ENCODE measurements at regions not wholly inside any gene's neighbourhood (a gene's known extent, or its start where the extent isn't known, plus 50 kb on each side); places are given as distances from the start of the nearest gene placed in this dataset.
"Not testable (repeated sequence)": the region's sequence is repeated elsewhere in the genome, so short reads cannot be mapped to it uniquely, and the experiment has no call there.

DNA sequence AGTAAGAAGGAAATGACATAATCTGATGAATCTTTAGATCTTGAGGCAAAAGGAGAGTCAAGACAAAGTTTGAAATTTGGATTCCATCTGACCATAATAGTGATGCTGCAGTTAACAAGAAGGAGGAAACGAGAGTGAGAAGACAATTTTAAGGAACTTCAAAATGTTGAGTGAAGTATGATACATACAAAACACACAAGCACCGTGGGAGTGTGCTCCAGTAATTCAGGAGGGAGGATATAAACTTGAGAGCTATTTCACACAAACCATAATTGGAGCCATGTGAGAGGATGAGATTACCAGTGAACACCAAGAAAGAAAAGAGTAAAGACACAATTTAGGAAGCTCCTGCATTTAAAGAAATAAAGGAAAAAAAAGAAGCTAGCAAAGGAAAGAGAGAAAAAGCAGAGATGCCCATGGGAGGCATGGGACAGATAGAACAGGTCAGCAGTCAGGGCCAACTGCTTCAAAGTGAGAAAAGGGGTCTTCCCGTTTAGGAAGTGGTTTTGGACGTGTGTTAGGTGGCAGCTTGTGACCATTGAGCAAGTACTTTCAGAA lies 150.7 kb upstream of the SLC7A11 start:
- no peak for DNase-seq (ENCODE audit: low read depth, low spot score)
- no peak overlapping the region for H3K27ac ChIP-seq

- DNase-seq (ENCODE audit: low read depth, low spot score), result no peak
- H3K27ac ChIP-seq, result no peak overlapping the region
Measured at GRCh38 chr4:138389976-138390685, 148.0 kb upstream of the SLC7A11 start.

GRCh38 chr4:138374947-138375346 lies 132.8 kb upstream of the SLC7A11 start:
- no peak overlapping the region for H3K27ac ChIP-seq
- DNase-seq (ENCODE audit: low read depth, low spot score), result no peak

DNA sequence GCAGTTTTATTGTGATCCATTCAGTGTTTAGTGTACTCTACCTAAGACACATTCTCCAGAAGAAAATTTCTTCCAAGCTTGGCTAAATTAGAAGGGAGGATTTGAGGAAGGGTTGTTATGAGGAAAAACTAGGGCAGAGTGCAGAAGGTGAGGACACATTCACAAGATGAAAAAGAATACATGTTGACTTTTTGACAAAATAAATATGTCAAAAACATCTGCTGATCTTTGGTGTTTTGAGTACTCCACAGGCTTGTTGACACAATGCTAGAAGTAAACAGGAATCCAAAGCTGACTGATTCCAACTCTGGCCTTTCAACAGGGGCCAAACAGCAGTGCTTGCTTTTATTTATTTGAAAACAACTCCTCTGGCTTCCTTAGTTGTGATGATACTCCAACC lies 125.8 kb upstream of the SLC7A11 start:
- DNase-seq (ENCODE audit: low read depth, low spot score), result no peak
- no peak overlapping the region for H3K27ac ChIP-seq

DNA sequence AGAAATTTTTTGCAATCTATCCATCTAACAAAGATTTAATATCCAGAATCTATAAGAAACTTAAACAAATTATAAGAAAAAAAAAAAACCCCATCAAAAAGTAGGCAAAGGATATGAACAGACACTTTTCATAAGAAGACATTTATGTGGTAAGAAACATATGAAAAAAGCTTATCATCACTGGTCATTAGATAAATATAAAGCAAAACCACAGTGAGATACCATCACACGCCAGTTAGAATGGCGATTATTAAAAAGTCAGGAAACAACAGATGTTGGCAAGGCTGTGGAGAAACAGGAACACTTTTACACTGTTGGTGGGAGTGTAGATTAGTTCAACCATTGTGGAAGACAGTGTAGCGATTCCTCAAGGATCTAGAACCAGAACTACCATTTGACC lies 110.3 kb upstream of the SLC7A11 start:
- DNase-seq (ENCODE audit: low read depth, low spot score); H3K27ac ChIP-seq: not testable (repeated sequence)

GRCh38 chr4:138348055-138348454 lies 105.9 kb upstream of the SLC7A11 start:
- DNase-seq (ENCODE audit: low read depth, low spot score), result peak; percentile 43
- peak overlapping the region; percentile 69 for H3K27ac ChIP-seq

DNA sequence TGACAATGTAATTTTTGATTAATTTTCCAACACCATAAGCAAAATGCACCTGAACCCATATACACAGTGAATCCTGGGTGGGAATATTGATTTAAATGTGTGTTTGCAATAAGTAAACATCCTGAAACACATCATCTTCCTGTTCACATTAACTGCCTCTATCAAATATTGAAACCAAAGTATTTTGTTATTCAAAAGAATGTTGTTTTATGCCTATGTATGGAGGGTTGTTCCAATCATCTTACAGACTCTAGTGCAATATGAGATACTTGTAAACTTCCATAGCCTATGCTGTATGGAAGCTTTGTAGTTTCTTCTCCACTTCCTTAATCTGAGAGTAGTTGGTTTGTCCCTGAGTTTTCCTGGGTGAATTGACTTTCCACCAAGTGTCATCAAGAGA lies 105.4 kb upstream of the SLC7A11 start:
- H3K27ac ChIP-seq, result peak overlapping the region; percentile 69

GRCh38 chr4:138344851-138345250 lies 102.7 kb upstream of the SLC7A11 start:
- no peak for DNase-seq (ENCODE audit: low read depth, low spot score)
- H3K27ac ChIP-seq, result no peak overlapping the region

More for the DNA sequence above, 105.4 kb upstream of the SLC7A11 start:
- no peak for DNase-seq (ENCODE audit: low read depth, low spot score)

GRCh38 chr4:138344054-138344453 lies 101.9 kb upstream of the SLC7A11 start:
- no peak overlapping the region for H3K27ac ChIP-seq
- DNase-seq (ENCODE audit: low read depth, low spot score), result no peak

DNA sequence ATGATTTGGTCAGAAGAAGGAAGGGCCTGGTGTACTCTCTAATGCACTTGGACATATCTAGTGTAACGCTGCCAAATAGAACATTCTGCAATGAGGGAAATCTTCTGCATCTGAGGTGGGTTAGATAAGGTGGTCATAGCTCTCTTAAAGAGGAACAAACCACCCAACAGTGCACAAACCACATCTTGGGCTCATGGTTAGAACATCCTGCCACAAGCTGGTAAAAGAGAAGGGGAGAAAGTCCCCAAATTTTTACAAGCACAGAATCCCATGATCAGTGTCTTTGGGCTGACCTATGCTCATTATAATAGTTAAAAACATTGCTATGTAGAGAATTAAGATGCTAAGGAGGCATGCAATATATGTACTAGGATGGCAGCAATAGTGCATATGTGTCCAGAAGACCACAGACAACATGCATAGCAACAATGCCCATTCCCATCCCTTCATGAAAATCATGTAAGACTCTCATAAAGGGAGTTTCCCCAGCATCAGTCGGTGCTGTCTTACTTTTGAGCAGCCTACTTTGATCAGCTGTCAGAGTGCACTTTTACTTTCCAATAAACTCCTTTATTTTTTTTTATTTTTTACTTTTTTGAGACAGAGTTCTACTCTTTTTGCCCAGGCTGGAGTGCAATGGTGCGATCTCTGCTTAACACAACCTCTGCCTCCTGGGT lies 99.7 kb upstream of the SLC7A11 start:
- no peak overlapping the region for H3K27ac ChIP-seq
- no peak for DNase-seq (ENCODE audit: low read depth, low spot score)

DNA sequence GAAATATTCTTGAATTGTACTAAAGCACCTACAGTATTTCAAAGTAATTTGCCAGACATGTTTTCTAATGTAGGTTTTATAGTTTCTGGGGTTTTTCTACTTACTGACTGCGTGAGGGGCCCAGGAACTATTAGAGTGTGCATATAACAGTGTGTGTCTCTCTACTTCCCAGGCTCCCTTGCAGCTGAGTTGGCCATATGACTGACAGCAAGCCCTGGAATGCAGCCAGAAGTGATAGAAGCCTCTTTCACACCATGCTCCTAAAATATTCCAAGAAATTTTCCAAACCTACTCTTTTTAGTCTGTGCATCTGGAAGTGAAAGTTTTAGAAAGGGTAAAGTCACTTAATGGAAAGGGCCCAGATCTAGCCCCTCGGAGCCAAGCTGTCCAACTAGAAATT lies 96.7 kb upstream of the SLC7A11 start:
- no peak for DNase-seq (ENCODE audit: low read depth, low spot score)
- no peak overlapping the region for H3K27ac ChIP-seq

DNA sequence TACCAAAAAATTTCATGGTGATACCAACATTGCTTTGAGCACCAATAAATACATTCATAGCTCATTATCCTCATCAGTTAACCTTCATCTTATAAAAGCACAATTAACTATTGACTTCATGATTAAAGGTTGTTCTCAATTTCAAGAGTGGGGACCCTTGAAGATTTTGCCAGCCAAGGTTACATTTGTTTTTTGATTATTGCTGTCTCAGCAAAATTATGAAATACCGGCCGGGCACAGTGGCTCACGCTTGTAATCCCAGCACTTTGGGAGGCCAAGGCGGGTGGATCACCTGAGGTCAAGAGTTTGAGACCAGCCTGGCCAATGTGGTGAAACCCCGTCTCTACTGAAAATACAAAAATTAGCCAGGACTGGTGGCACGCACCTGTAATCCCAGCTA lies 96.1 kb upstream of the SLC7A11 start:
- not testable (repeated sequence) for DNase-seq (ENCODE audit: low read depth, low spot score); H3K27ac ChIP-seq

DNA sequence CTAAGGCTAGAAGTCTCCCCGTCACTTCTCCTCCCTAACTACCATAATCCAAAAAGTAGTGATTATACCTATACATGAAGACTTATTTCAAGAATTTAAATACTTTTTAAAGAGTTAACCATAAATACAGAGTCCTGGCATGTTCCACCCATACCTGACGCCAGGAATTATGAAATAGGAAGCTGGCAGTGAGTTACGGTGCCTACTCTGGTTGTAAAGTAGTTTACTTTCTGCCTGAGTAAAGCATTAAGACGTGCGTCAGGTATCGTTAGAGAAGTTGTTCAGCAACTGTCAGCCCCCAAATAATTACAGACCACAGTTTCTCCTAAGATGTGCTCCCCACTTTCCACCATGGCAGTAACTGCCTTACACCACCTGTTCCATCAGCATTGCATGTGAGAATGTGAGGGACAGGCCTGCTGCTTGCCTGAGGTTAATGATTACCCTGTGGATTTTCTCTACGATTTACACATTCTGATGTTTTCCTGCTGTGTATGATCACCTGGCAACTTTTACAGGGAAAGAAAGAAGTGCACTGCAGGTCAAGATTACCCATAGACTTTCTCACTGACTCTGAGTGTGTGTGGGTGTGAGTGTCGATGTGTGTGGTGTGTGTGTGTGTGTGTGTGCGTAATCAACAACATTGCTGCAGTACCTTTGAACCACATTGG lies 92.3 kb upstream of the SLC7A11 start:
- H3K27ac ChIP-seq, result peak overlapping the region; percentile 14
- DNase-seq (ENCODE audit: low read depth, low spot score), result no peak

- not testable (repeated sequence) for DNase-seq (ENCODE audit: low read depth, low spot score); H3K27ac ChIP-seq
Measured at GRCh38 chr4:138332415-138332814, 90.3 kb upstream of the SLC7A11 start.

GRCh38 chr4:138330531-138330930 lies 88.4 kb upstream of the SLC7A11 start:
- no peak for DNase-seq (ENCODE audit: low read depth, low spot score)
- no peak overlapping the region for H3K27ac ChIP-seq

DNA sequence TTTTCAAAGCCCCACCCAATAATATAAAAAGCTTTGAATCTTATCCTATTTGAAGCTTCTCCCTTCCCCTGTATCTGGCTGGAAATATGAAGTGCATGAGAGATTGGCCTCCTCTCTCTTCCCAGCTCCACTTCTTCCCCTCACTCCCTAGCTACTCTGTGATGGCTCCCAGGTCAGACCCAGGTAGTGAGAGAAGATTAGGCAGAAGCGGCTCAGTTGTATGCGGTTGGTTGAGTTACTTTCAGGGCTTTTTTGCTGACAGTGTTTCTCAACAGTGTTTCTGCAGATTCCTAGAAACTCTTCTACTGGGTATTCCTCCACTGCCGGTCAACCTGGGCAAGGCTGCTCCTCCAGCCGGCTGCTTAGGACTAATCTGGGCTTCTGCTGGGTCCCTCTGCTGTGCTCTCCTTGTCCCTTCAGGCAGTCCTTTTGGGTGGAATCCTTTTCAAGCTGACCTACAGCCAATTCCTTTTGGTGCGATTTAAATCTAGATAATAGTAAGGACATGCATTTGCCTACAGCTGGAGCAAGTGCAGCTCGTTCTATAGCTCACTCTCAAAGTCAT lies 87.4 kb upstream of the SLC7A11 start:
- no peak for DNase-seq (ENCODE audit: low read depth, low spot score)
- no peak overlapping the region for H3K27ac ChIP-seq

- DNase-seq (ENCODE audit: low read depth, low spot score), result no peak
- no peak overlapping the region for H3K27ac ChIP-seq
Measured at GRCh38 chr4:138327338-138327737, 85.2 kb upstream of the SLC7A11 start.

DNA sequence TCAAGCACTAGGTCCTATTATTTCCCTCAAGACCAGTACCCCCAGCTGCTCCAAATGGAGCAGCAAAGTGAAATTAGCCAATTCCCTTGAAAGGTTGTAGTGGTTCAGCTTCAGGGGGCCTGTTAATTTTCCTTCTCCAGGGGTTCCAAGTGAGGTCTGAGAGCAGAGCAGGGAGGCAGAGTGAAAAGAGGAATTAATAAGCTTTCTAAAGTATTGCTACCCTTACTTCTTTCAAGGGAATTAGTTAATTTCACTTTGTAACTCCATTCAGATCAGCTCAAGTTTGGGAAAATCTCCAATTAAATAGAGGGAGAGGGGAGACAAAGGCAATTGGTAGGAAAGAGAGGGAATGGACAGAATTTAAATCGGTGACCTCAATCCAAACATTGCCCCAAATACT lies 78.7 kb upstream of the SLC7A11 start:
- H3K27ac ChIP-seq, result no peak overlapping the region
- no peak for DNase-seq (ENCODE audit: low read depth, low spot score)

DNA sequence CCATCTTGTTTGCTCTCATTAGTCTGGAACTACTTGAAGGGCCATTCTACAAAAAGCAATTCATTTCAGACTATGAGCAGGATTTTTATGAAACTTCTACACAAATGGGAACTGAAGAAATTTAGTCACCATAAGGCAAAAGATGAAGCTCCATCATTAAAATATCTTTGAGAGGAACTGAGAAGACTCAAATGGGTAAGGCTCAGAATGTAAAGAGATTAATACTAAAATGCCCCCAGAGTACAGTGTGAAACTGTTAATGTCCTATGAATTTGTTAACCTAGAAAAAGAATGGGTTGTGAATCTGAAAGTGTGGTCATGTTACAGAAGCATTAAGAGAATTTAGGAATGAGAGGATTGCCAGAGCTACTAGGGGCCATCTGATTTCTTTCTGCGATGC lies 77.9 kb upstream of the SLC7A11 start:
- no peak overlapping the region for H3K27ac ChIP-seq
- DNase-seq (ENCODE audit: low read depth, low spot score), result no peak

GRCh38 chr4:138317175-138317748 lies 75.1 kb upstream of the SLC7A11 start:
- no peak overlapping the region for H3K27ac ChIP-seq
- no peak for DNase-seq (ENCODE audit: low read depth, low spot score)

DNA sequence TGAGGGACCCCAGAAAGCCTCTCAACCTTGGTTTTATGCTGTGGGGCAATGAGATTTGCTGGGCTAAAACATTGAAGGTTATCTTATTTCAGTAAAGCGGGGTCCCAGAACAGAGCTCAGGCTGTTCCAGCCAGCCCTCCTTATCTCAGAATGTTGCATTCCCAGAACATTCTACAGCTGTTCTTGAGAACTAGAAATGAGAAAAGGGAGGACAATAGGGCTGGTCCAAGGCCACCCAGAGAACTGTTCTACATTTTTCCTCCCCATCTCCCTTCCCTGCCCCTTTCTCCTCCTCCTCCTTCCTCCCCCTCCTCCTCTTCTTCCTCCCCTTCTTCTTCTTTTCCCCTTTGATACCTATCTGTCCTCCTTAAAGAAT lies 70.4 kb upstream of the SLC7A11 start:
- H3K27ac ChIP-seq, result no peak overlapping the region
- no peak for DNase-seq (ENCODE audit: low read depth, low spot score)
